ENCODE measurements at regions not wholly inside any gene's neighbourhood (a gene's known extent, or its start where the extent isn't known, plus 50 kb on each side); places are given as distances from the start of the nearest gene placed in this dataset.

DNA sequence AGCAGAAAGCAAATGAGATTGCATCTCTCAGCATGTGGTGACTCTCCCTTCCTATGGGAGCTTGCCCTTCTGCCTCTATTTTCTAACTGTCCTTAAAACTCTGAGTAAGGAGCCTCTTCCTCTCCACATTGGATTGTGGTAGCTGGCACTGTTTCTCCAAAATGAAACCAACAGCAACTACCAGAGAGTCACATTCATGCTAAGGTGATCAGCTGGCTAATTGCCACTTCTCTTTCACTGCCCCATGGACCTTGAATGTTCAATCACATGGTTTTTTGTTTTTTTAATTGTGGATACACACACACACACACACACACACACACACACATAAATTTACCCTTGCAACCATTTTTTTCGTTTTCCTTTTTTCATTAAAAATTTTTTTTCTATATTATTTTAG lies 154.7 kb upstream of the TSC22D1 start:
- TF ChIP-seq CTCF (optimal IDR thresholded peaks at IDR 0.05 in 1 of 3, IDR thresholded peaks at IDR 0.05 in 1 of 3, conservative IDR thresholded peaks at IDR 0.05 in 1 of 3; ENCODE audit: extremely low read depth in 1 of 3, insufficient read depth in 2 of 3, low read length in 3 of 3): no peak
- TF ChIP-seq EZH2 (IDR thresholded peaks at IDR 0.05; ENCODE audit: low read length): no peak

Measured in keratinocyte (primary cell).